HG03342 (cell line): ENCODE measurements at regions not wholly inside any gene's neighbourhood (a gene's known extent, or its start where the extent isn't known, plus 50 kb on each side); places are given as distances from the start of the nearest gene placed in this dataset.

Experiments used
- ATAC-seq: cut with Tn5 transposase; IDR thresholded peaks from one replicate; pipeline ENCODE4 v1.9.1; 2021; ENCODE audit warnings: mild to moderate bottlenecking, moderate library complexity; ENCODE audit not compliant: unreplicated experiment

- no peak for ATAC-seq
Measured at GRCh38 chr5:125836256-125836655, 587.0 kb upstream of the GRAMD2B start.

- no peak for ATAC-seq
Measured at GRCh38 chr5:125837866-125838265, 585.3 kb upstream of the GRAMD2B start.

- ATAC-seq = no peak
Measured at GRCh38 chr5:125847561-125847960, 575.6 kb upstream of the GRAMD2B start.

GRCh38 chr5:125848751-125849150 lies 574.5 kb upstream of the GRAMD2B start:
- ATAC-seq = no peak

- no peak for ATAC-seq
Measured at GRCh38 chr5:125856949-125857348, 566.3 kb upstream of the GRAMD2B start.

- ATAC-seq = no peak
Measured at GRCh38 chr5:125863579-125863978, 559.6 kb upstream of the GRAMD2B start.

GRCh38 chr5:125865166-125865815 lies 557.9 kb upstream of the GRAMD2B start:
- ATAC-seq = no peak

- ATAC-seq = no peak
Measured at GRCh38 chr5:125868036-125868435, 555.2 kb upstream of the GRAMD2B start.

- no peak for ATAC-seq
Measured at GRCh38 chr5:125870256-125870655, 553.0 kb upstream of the GRAMD2B start.

- no peak for ATAC-seq
Measured at GRCh38 chr5:125874057-125874456, 549.2 kb upstream of the GRAMD2B start.

- ATAC-seq = no peak
Measured at GRCh38 chr5:125874717-125875116, 548.5 kb upstream of the GRAMD2B start.

GRCh38 chr5:125877248-125877647 lies 546.0 kb upstream of the GRAMD2B start:
- no peak for ATAC-seq

- ATAC-seq = no peak
Measured at GRCh38 chr5:125882061-125882460, 541.1 kb upstream of the GRAMD2B start.

GRCh38 chr5:125883223-125883622 lies 540.0 kb upstream of the GRAMD2B start:
- ATAC-seq = no peak

- no peak for ATAC-seq
Measured at GRCh38 chr5:125888358-125888757, 534.9 kb upstream of the GRAMD2B start.

GRCh38 chr5:125890511-125890931 lies 532.7 kb upstream of the GRAMD2B start:
- no peak for ATAC-seq

GRCh38 chr5:125891061-125891725 lies 532.0 kb upstream of the GRAMD2B start:
- no peak for ATAC-seq

- no peak for ATAC-seq
Measured at GRCh38 chr5:125894383-125894782, 528.8 kb upstream of the GRAMD2B start.

- ATAC-seq = no peak
Measured at GRCh38 chr5:125896368-125896767, 526.8 kb upstream of the GRAMD2B start.

GRCh38 chr5:125897089-125897488 lies 526.1 kb upstream of the GRAMD2B start:
- ATAC-seq = no peak

GRCh38 chr5:125898851-125899405 lies 524.3 kb upstream of the GRAMD2B start:
- no peak for ATAC-seq

- ATAC-seq = no peak
Measured at GRCh38 chr5:125912028-125912427, 511.2 kb upstream of the GRAMD2B start.
